AG20443 (cell line): ENCODE measurements at regions not wholly inside any gene's neighbourhood (a gene's known extent, or its start where the extent isn't known, plus 50 kb on each side); places are given as distances from the start of the nearest gene placed in this dataset.

Experiments
- DNase-seq: peaks from one replicate; pipeline ENCODE4 v3.0.0; 2012; ENCODE audit warnings: low spot score, mixed read lengths

DNA sequence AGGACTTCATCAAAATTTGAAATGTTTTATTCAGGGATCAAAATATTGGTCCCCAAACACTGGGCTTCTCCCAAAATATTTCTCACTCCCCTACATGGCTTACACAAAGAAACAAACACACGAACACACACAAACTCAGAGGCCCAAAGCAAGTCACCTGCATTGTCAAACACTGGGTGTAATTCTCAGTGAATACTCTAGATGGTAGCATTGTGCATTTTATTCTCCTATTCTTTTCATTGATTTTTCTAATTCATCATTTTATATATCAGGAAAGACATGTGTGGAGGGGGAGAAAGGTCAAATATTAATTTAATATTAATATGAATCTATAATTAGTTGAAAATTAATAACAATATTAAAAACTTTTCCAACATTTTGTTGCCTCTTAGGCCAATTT lies 72.3 kb upstream of the TNMD start:
- DNase-seq: peak; percentile 41

DNA sequence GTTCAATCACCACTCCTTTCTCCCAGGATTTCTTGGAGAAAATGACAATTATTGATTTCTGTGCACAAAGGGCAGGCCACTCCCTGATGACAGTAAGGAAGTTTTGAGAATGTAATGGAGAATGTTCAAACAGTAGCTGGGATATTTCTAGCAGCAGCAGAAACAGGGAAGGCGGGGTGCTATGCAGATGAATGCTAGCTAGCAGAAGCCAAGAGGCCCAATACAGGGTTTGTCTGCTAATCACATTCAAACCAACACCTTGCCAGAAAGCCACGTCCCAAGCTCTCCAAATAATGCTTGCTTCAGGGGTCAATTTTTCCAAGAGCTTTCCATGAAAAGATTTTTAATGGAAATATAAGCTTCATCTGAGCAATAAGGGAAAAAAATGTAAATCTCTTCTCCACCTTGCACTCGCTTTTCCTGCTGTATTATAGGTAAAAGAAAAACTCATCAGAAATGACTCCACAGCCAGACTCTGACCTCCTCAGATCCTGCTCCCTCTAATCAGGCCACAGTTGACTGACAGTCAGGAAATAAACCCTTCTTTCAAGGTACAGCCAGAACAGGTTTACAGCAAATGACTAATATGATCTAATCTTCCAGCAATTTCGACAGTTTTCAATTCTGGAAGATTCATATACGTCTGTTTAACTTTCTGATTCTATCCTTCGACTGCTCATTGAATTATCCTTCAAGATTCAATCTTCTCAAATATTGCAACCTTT lies 84.7 kb upstream of the PCDH19 start:
- DNase-seq: no peak

DNA sequence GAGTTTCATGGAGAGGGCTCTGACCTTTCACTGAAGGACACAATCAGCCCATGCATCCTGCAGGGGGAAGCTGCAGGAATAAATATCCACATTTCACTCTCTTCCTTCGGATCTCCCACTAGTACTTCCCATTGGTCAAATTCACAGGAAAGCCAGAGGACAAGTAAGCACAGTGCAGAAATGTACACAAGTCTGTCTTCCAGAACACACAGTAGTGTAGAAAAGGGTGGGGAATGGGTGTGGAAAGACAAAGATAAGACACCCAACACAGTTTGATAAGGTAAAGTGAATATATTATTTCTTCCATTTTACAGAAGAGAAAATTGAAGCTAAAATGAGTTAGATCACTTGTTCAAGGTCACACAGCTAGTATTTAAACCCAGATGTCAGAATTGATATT lies 81.1 kb upstream of the PCDH19 start:
- no peak for DNase-seq

DNA sequence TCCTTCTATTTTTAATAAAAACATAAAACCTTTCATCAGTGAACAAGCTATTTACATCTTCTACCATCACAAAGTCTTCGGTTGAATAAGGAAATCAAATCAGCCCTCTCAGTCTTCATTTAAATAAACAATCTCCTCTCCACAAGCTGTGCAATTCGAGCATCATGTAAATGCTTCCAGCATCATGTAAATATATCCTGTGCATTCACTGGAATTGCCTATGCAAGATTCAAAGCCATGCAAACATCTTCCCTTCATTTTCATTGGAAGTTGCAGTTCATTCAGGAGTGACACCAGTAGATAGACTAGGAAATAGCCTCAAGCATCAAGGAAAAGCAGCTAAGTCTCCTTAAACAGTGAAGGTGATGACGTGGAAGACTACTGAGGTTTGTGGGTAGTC lies 77.7 kb upstream of the PCDH19 start:
- no peak for DNase-seq

DNA sequence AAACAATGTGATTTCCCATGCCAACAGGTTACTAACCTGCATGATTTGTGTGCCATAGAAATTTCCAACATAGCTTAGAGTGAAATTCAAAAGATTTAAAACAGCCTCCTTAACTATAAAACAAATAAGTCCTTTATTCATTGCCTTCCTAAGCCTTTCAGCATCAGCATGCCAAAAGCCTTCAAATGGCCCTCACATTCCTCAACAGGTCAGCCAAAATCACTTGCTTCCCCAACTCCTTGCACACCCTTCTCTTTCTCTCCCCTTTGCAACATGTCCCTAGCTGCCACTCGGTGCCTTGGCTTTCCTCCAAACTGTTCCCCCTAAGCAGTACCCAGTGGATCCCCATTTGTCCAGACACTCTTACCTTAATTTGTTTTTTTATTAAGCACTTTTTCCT lies 74.9 kb upstream of the PCDH19 start:
- DNase-seq: no peak

DNA sequence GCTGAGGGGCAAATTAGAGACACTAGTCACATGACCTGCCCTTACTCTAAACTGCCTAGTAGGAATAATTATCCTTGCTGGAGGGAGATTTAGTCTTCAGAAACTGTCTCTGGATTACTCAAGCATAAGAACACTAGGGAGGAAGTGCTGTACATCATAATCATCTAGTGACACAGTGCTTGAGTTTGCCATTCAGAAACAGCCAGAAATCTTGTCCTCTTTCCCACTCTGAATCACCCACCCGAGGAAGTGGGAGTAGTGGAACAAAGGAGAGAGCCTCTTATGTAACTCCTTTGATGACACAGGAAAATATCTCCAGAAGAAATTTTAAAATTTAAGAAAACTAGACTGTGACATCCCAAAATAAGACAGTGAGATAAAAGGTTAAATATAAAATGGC lies 69.3 kb upstream of the PCDH19 start:
- DNase-seq: no peak

DNA sequence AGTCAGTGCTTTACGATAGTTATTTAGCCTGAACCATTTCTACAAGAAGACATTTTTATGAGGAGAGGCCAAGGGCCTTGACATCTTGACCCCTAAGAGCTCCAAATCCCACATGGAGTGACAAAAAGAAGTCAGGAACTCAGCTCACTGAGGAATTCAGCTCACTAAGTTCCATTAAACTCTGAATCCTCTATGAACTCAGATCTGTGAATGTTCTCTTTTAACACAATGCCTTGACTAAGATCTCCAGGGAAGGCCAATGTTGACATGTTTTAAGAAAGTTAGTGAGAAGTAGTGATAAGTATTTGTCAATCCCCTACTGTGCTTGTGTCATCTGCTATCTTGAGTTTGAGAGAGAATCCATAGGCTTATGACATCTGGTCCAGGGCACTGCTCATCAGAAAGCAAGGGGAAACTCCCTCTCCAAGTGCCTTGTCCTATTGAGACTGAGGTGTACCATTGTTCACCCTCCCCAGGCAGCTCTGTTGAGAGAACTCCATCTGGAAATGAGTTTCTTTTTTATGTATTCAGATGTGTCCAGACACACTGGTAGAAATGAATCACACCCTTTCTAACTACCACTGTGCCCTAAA lies 68.7 kb upstream of the PCDH19 start:
- no peak for DNase-seq

DNA sequence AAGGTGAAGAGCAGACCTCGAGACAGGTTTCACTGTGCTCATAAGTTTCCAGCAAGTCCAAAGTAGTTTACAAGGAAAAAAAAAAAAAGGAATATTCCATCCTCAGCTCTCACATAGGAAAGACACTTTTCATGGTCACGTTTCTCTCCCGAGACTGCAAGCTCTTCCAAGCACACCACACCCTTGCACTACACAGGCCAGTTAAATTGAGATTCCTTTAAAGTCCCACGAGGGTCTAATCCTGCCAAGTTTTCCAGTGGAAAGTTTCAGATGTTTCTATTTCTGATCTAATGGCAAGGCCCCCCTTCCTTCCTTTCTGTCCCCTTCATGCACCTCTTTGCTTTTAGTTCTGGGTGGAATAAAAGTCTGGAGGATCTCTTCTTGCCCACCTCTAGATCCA lies 67.9 kb upstream of the PCDH19 start:
- DNase-seq: no peak

DNA sequence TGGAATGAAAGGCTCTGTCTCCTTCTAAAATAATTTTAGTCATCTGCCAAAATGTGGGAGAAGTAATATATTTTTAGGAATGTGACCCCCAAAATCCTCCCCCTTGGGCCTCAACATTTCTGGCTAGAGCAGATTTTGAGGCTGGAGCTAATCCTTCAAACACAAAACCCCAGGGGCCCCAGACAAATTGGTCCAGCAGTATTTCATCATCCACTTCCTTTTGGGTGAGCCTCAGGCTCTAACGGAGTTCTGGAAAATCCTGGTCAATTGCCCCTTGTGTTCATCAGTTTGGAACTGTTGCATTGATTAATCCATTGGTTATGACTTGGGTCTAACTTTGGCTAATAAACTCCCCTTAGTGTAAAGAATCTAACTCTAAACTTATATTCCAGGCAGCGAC lies 67.4 kb upstream of the PCDH19 start:
- DNase-seq: no peak
